ENCODE measurements at regions not wholly inside any gene's neighbourhood (a gene's known extent, or its start where the extent isn't known, plus 50 kb on each side); places are given as distances from the start of the nearest gene placed in this dataset.

DNA sequence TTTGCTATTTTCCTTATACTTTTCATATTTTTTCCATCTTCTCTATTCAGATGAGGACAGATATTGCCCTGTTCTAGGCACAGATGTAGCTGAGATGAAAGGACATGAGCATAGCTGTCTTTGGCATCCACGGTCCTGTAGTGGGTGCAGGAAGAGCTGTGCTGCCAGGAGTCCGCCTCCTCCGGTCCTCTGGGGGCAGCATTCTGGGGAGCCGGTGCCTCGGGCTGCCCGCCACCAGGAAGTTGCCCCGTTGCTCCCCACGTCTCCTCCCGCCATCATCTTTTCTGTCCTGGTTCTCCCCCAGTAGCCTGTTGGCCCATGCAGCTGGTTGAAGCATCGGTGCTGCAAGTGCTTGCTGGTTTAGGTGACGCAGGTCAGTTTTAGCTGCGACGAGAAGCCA, 170.0 kb upstream of the IRX4 start:
- TF ChIP-seq, protein P1, sequence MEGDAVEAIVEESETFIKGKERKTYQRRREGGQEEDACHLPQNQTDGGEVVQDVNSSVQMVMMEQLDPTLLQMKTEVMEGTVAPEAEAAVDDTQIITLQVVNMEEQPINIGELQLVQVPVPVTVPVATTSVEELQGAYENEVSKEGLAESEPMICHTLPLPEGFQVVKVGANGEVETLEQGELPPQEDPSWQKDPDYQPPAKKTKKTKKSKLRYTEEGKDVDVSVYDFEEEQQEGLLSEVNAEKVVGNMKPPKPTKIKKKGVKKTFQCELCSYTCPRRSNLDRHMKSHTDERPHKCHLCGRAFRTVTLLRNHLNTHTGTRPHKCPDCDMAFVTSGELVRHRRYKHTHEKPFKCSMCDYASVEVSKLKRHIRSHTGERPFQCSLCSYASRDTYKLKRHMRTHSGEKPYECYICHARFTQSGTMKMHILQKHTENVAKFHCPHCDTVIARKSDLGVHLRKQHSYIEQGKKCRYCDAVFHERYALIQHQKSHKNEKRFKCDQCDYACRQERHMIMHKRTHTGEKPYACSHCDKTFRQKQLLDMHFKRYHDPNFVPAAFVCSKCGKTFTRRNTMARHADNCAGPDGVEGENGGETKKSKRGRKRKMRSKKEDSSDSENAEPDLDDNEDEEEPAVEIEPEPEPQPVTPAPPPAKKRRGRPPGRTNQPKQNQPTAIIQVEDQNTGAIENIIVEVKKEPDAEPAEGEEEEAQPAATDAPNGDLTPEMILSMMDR (IDR thresholded peaks at IDR 0.05; ENCODE audit: control extremely low read depth in 1 of 3, insufficient read depth in 1 of 3, low read depth in 1 of 3, low read length in 3 of 3) = peak; percentile 10 to 24 (median 18); a peak in 3 of 4 replicates
- no peak for TF ChIP-seq SIN3A (conservative IDR thresholded peaks at IDR 0.05 in 1 of 2, IDR thresholded peaks at IDR 0.05 in 1 of 2; ENCODE audit: low read depth in 1 of 2, low read length in 2 of 2)

More for the DNA sequence above, 170.0 kb upstream of the IRX4 start:
- no peak overlapping the region for H4K8ac ChIP-seq (ENCODE audit: extremely low read depth, insufficient read depth, low read length)
- no peak overlapping the region for H3K18ac ChIP-seq (ENCODE audit: extremely low read depth, low read length)
- H3K27ac ChIP-seq (ENCODE audit: low read depth, low read length) = no peak overlapping the region
- no peak overlapping the region for H2BK5ac ChIP-seq (ENCODE audit: low read depth, low read length)
- H3K4me1 ChIP-seq (replicated peaks in 1 of 4; ENCODE audit: control insufficient read depth in 3 of 4, insufficient read depth in 4 of 4, low read length in 3 of 4) = no peaks in the 10 kb centered on the region; a peak in 1 of 7 replicates
- H3K56ac ChIP-seq (replicated peaks; ENCODE audit: insufficient read length, low read depth, low read length) = no peak overlapping the region
- no peaks in the 10 kb centered on the region for H3K27me3 ChIP-seq (replicated peaks in 1 of 4; ENCODE audit: control insufficient read depth in 3 of 4, extremely low read depth in 1 of 4, insufficient read depth in 3 of 4, low read length in 3 of 4)
- DNase-seq (ENCODE audit: low read depth in 1 of 2, low spot score in 2 of 2) = peak in 1 of 2 experiments; percentile 39
- H2BK20ac ChIP-seq (ENCODE audit: low read length) = no peak overlapping the region
- H3K4ac ChIP-seq (replicated peaks; ENCODE audit: insufficient read length, low read depth, low read length) = no peak overlapping the region
- H2BK120ac ChIP-seq (replicated peaks; ENCODE audit: low read depth, low read length) = no peak overlapping the region
- no peaks in the 10 kb centered on the region for H3K36me3 ChIP-seq (ENCODE audit: control insufficient read depth in 2 of 4, insufficient read depth in 4 of 4, low read length in 3 of 4)
- no peak overlapping the region for H4K91ac ChIP-seq (replicated peaks; ENCODE audit: insufficient read length, low read length)
- peaks cover 5 to 9% of the 10 kb centered on the region in 2 experiments; a peak in 2 of 4 replicates for H3K9me3 ChIP-seq (ENCODE audit: insufficient read depth in 2 of 2, low read depth in 1 of 2, low read length in 1 of 2)
- no peak overlapping the region for H3K14ac ChIP-seq (ENCODE audit: insufficient read length)
- H3K4me2 ChIP-seq (ENCODE audit: insufficient read depth in 1 of 2, low read depth in 2 of 2, low read length in 2 of 2) = no peak overlapping the region
- no peak for FAIRE-seq
- H3K4me3 ChIP-seq (ENCODE audit: extremely low read depth in 1 of 4, insufficient read depth in 2 of 4, low read depth in 3 of 4, low read length in 4 of 4) = no peak overlapping the region
- ChIA-PET POLR2A (ENCODE audit: partially characterized antibody) (no interaction called here), CTCF (ENCODE audit: partially characterized antibody) (interaction anchor here (0.9 to 2.2 kb wide), 5 partner anchors 10 to 83 kb away, joined by 3 to 9 read pairs (median 4); no protein-coding TSS in a partner anchor)
- H2AK5ac ChIP-seq (ENCODE audit: low read depth, low read length) = no peak overlapping the region
- no peak overlapping the region for H2AFZ ChIP-seq (ENCODE audit: low read length)
- no peaks in the 10 kb centered on the region for H3K79me1 ChIP-seq (ENCODE audit: low read depth, low read length)
- no peak overlapping the region for H2BK12ac ChIP-seq (ENCODE audit: low read depth, low read length)
- WGBS, 2 experiments (ENCODE audit: extremely low coverage in 1 of 2, insufficient coverage in 1 of 2, insufficient read length in 1 of 2, insufficient replicate concordance in 2 of 2, low coverage in 1 of 2, low lambda C conversion rate in 2 of 2, missing lambda C conversion rate in 1 of 2) = 95% methylated on average over 13 of the region's 13 CpGs; no CpG with 5 or more reads in 1 of the 2 experiments
- no peak overlapping the region for H3K9ac ChIP-seq (replicated peaks in 1 of 4; ENCODE audit: extremely low read depth in 1 of 4, low read depth in 3 of 4, low read length in 3 of 4)
- no peaks in the 10 kb centered on the region for H4K20me1 ChIP-seq (replicated peaks in 1 of 2; ENCODE audit: control insufficient read depth in 1 of 2, insufficient read depth in 2 of 2, low read length in 2 of 2)
- no peaks in the 10 kb centered on the region for H3K23me2 ChIP-seq (ENCODE audit: low read depth, low read length)
- H2BK15ac ChIP-seq (ENCODE audit: low read length) = no peak overlapping the region
- no peaks in the 10 kb centered on the region for H3K79me2 ChIP-seq (ENCODE audit: control insufficient read depth in 1 of 2, insufficient read depth in 2 of 2, low read length in 2 of 2)
- no peak overlapping the region for H3K23ac ChIP-seq (ENCODE audit: insufficient read length)
- no peak overlapping the region for H4K5ac ChIP-seq (ENCODE audit: insufficient read length, low read depth, low read length)

Measured in H1 (cell line).